Aorta (tissue), 5 donors: ENCODE measurements at regions not wholly inside any gene's neighbourhood (a gene's known extent, or its start where the extent isn't known, plus 50 kb on each side); places are given as distances from the start of the nearest gene placed in this dataset.
"Not testable (repeated sequence)": the region's sequence is repeated elsewhere in the genome, so short reads cannot be mapped to it uniquely, and the experiment has no call there.

Source experiments
- ATAC-seq: fragments of 200-7000 bp; cut with Tn5 transposase; one replicate; pipeline ENCODE4 v1.9.1; 2022; ENCODE audit warnings: moderate library complexity; ENCODE audit not compliant: low FRiP score
- DNase-seq, 2 donors: peaks; one replicate each; pipeline ENCODE4 v3.0.0-alpha.2; 2020
- H3K27ac ChIP-seq, 2 donors: one replicate each; pipeline ENCODE4 v1.5.1; 2013; ENCODE audit warnings: low read length in 2 of 2, mild to moderate bottlenecking in 2 of 2, moderate library complexity in 2 of 2, control low read depth in 1 of 2, inconsistent platforms in 1 of 2, low read depth in 1 of 2
- H3K27me3 ChIP-seq, 2 donors: one replicate each; pipeline ENCODE4 v1.6.1; 2013; ENCODE audit warnings: control low read depth in 1 of 2, low read length in 1 of 2, mild to moderate bottlenecking in 1 of 2, moderate library complexity in 1 of 2; ENCODE audit not compliant: insufficient read depth in 2 of 2, control insufficient read depth in 1 of 2
- H3K36me3 ChIP-seq, 2 donors: one replicate each; pipeline ENCODE4 v1.6.1; 2013; ENCODE audit warnings: control low read depth in 1 of 2, low read length in 1 of 2, mild to moderate bottlenecking in 1 of 2; ENCODE audit not compliant: insufficient read depth in 2 of 2, control insufficient read depth in 1 of 2
- H3K4me1 ChIP-seq, 2 donors: one replicate each; pipeline ENCODE4 v1.6.1; 2013; ENCODE audit warnings: low read length in 2 of 2, control low read depth in 1 of 2, mild to moderate bottlenecking in 1 of 2, moderate library complexity in 1 of 2; ENCODE audit not compliant: insufficient read depth in 2 of 2, control insufficient read depth in 1 of 2
- H3K4me3 ChIP-seq, 2 donors: one replicate each; pipeline ENCODE4 v1.5.1; 2013; ENCODE audit warnings: low read length in 2 of 2, control low read depth in 1 of 2, mild to moderate bottlenecking in 1 of 2
- H3K9me3 ChIP-seq: one replicate; pipeline ENCODE4 v1.6.1; 2013; ENCODE audit warnings: mild to moderate bottlenecking, low read length; ENCODE audit not compliant: control insufficient read depth
- WGBS, 2 donors: extraction: QIAGEN DNeasy Blood & Tissue Kit; methylation state at CpG; one replicate each; pipeline ENCODE4 v1.1.7; 2013; 5-methylcytosine and 5-hydroxymethylcytosine counted together
- intact Hi-C, 2 donors: fragments of 100-400 bp; cut with DNase I; formaldehyde crosslinking; loops; one replicate each; pipeline versions ENCODE4 v1.14.2 to v1.15.0; 2022
- donor health status: healthy with polysubstance abuse.
- donor health status: Bipolar disorder and iron deficiency.
- donor health status: DM: no; HTN: no; CAD: no.
- donor health status: DM: no; HTN: no; CAD: no.
- donor health status: DM: yes; HTN: yes; CAD: no.

DNA sequence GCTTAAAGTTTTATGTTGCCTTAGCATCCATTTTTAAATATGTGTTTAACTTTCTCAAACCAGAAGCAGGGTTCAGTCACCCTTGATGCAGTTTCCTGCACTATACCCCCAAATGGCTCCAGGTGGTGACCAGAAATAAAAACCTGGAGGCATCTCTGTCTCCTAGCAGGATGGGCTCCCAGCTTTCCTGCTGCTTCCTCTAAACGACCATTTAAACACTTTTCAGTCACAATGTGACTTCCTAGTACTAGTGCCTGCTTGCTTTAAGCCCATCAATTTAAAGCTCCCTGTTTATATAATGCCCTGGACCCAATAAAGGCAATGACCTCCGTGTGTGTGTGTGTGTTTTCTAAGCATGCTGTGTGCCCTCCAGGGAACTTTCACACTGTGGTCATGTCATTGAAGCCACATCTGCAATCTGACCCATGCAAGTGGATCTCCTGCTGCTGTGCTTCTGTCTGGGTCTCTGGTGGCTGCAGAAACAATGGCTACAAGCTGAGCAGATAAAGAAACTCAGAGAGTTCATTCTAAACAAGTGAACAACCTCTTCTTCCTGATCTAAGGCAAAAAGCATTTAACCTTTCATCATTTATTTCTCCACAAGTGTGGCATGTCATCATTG is 175.3 kb downstream of the SPATA31A6 start:
- H3K27ac ChIP-seq, ATAC-seq, H3K9me3 ChIP-seq: not testable (repeated sequence)

DNA sequence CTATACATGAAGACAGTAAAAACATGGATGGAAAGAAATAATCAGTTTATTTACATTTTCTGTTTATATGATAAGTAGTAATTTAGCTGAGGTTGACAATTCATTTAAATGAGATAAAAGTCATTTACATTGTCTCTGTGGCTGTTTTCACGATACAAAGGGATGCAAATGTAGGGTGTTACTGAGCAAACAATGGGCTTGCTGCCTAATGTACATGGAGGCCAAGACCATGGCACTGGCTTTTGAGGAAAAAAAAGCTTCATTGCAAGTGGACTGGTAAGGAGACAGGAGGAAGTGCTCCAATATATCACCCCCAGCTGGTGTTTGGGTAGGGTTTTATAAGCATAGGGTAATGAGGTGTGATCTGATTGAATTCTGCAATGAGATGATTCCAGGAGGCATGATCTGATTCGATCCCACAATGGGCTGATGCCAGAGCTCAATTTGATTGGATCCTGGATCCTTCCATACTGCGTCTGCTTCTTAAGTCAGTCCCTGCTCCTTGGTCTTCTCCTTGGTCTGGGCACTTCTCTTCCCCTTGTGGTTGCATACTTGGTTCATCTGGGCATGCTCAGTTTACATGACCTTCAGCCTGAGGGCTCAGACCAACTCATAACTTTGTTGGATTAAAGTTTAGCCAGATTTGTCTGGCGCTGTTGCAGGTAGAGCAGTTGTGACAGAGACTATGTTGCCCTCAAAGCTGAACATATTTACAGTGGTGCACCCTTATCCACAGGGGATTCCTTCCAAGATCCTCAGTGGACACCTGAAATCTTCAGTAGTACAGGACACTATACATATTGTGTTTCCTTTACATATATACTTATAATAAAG is 181.2 kb downstream of the SPATA31A6 start:
- intact Hi-C loops, H3K27me3 ChIP-seq, H3K36me3 ChIP-seq, H3K27ac ChIP-seq, H3K4me3 ChIP-seq, H3K4me1 ChIP-seq, DNase-seq, H3K9me3 ChIP-seq, ATAC-seq: not testable (repeated sequence)
- 89 to 90% methylated on average over 3 of the region's 4 CpGs for WGBS, 2 donors

More for the DNA sequence above, 175.3 kb downstream of the SPATA31A6 start:
- H3K27me3 ChIP-seq, H3K36me3 ChIP-seq, H3K4me3 ChIP-seq, intact Hi-C loops, H3K4me1 ChIP-seq, DNase-seq: not testable (repeated sequence)
- WGBS, 2 donors, result 31 to 33% methylated on average over 2 of the region's 2 CpGs

DNA sequence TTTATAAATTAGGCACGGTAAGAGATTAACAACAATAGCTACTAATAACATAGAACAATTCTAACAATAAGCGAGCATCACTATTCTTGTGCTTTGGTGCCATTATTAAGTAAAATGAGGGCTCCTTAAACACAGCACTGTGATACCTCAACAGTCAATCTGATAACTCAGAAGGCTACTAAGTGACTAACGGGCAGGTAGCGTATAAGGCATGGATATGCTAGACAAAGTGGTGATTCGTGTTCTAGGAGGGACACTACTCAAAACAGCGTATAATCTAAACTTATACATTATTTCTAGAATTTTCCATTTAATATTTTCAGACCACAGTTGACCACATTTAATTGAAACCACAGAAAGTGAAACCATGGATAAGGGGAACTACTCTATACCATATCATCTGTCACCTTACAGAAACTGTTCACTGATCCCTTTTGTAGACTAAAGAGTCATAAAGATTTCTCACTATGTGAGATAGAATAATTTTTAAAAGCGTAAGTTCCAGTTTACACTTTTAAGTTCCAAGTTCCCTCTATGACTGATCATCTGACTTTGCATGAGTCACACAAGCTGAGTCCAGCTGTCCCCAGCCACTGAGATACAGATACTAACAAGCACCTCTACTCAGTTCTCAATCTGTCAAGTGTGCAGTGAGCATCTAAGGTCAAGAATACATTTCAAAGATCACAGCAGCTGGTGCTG is 181.9 kb downstream of the SPATA31A6 start:
- H3K27me3 ChIP-seq, H3K36me3 ChIP-seq, H3K9me3 ChIP-seq, intact Hi-C loops, H3K4me3 ChIP-seq, H3K4me1 ChIP-seq, H3K27ac ChIP-seq: not testable (repeated sequence)
- ATAC-seq, result peak; percentile 61
- WGBS, 2 donors, result 76 to 77% methylated on average over 6 to 7 of the region's 7 CpGs
- peak in 1 of 2 donors; percentile 50 for DNase-seq

DNA sequence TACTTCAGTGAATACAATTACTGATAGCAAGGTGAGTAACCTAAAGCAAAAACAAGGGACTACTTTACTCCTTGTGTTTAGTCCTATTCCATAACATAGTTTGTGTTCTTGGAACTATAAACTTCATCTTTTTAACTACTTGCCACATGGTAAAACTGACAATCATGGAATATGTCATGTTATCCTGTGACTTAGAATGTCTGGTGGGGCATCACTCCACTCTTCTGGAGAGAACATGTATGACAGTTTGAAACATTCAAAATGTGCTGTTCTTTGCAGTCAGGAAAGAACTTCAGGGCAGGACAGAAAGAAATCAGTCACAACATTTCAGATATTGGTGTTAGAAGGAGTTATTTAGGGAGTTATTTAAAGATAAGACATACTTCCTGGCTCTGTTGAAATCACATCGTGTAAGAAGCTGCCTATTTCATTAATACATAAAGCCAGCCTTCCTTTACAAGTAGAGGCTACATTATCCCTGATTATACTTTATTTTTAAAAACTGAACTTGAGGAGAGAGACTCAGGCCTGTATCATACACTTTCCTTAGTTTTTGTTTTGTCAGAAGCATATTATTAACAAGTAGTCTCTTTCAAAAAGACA is 184.9 kb downstream of the SPATA31A6 start:
- H3K36me3 ChIP-seq, H3K4me1 ChIP-seq, intact Hi-C loops, H3K9me3 ChIP-seq, H3K27ac ChIP-seq, H3K4me3 ChIP-seq, ATAC-seq, H3K27me3 ChIP-seq, DNase-seq: not testable (repeated sequence)
- WGBS, 2 donors, result 4 to 8% methylated on average over 1 of the region's 1 CpG

DNA sequence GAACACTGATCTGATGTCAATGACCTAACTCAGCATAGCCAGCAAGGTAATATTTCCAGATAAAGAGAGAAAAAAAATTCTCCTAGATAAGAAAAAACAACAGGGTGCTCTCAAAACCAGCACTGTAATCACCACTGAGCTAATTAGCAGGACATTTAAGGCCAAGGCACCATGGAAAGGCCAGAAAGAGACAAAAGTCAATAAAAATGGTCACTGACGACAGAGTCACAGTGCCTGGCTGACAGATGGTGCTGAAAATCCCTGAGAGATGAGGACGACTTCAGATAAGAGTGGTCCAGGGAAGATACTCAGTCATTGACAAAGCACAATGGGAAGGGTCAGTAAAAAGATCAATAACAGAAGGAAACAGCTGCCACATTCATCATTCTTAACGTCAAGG is 186.7 kb downstream of the SPATA31A6 start:
- H3K4me1 ChIP-seq, H3K27ac ChIP-seq, H3K9me3 ChIP-seq, ATAC-seq, intact Hi-C loops, H3K4me3 ChIP-seq, DNase-seq, H3K36me3 ChIP-seq, H3K27me3 ChIP-seq: not testable (repeated sequence)
- 36 to 67% methylated on average over 1 to 3 of the region's 3 CpGs for WGBS, 2 donors

DNA sequence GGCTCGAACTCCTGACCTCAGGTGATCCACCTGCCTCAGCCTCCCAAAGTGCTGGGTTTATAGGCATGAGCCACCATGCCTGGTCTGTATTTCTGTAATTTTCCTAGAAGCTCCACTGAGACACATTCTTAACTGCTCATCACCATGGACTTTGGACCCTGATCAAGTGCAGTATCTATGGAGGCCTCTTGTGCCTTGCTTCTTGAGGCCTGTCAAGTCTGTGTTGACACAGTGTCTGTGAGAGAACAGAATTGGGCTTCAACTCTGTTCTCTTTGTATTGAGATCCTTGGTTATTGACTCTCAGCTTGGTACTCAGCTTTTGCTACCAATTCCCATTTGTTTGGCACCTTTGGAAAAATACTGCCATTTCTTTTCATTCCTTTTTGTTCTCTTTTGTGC is 188.0 kb downstream of the SPATA31A6 start:
- H3K4me3 ChIP-seq, ATAC-seq, H3K4me1 ChIP-seq, H3K9me3 ChIP-seq, DNase-seq, H3K27ac ChIP-seq, intact Hi-C loops, H3K27me3 ChIP-seq, H3K36me3 ChIP-seq: not testable (repeated sequence)
- 95 to 96% methylated on average over 1 of the region's 1 CpG for WGBS, 2 donors

DNA sequence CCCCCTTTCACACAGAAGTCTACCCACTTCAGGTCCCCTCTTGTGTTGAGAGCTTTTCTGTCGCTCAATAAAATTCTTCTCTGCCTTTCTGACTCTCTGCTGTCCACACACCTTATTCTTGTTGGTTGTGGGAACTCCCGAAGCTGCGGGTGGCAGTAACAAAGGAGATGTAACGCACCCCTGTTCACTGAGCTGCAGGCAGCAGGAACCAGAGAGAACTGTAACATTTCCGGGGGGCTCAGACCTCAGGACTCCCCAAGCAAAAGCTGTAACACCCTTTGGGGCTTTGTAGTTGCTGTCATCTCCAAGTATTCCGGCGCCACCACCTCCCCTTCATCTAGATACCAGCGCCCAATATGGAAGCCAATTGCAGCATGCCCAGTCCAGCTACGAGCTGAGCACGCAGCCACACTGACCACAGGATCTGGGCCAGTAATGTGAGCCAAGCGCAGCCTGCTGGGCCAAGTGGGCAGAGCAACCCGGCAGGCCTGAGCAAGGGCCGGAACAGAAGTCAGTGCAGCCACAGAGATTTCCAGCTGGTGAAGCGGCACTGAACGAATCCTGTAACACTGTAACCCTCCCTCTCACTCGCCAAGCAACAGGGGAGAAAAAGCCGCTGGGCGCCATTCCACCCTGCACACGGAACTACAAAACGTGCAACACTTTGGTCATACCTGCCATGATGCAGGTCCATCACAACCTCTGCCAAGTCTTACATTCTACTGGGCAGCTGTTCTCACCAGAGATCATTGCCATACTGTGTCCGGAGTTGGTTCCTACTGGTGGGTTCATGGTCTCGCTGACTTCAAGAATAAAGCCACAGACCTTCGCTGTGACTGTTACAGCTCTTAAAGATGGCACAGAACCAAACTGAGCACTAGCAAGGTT is 194.3 kb downstream of the SPATA31A6 start:
- peak; percentile 23 for ATAC-seq
- H3K27me3 ChIP-seq, intact Hi-C loops, H3K27ac ChIP-seq, H3K9me3 ChIP-seq, H3K36me3 ChIP-seq, DNase-seq, H3K4me3 ChIP-seq, H3K4me1 ChIP-seq: not testable (repeated sequence)
- 66 to 70% methylated on average over 23 of the region's 23 CpGs for WGBS, 2 donors

DNA sequence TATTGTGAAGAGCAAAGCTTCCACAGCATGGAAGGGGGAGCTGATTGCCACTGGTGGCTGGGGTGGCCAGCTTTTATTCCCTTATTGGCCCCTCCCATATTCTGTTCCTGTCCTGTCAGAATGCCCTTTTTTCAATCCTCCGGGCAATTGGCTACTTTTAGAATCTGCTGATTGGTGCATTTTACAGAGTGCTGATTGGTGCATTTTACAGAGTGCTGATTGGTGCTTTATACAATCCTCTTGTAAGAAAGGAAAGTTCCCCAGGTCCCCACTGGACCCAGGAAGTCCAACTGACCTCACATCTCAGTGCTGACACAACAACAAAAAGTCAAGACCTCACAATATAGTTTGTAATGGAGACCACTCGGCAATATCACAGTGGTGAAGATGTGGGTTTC is 195.0 kb downstream of the SPATA31A6 start:
- H3K9me3 ChIP-seq, result no peaks in the 10 kb centered on the region
- DNase-seq (no peak), ATAC-seq (no peak)
- H3K4me1 ChIP-seq, result no peaks in the 10 kb centered on the region
- H3K27me3 ChIP-seq, result no peaks in the 10 kb centered on the region
- intact Hi-C loops, result no loop called here
- H3K4me3 ChIP-seq, result no peak overlapping the region
- no peaks in the 10 kb centered on the region for H3K36me3 ChIP-seq
- WGBS, 2 donors, result 85 to 95% methylated on average over 2 of the region's 2 CpGs
- H3K27ac ChIP-seq, result no peak overlapping the region
